ENCODE measurements at regions not wholly inside any gene's neighbourhood (a gene's known extent, or its start where the extent isn't known, plus 50 kb on each side); places are given as distances from the start of the nearest gene placed in this dataset.

DNA sequence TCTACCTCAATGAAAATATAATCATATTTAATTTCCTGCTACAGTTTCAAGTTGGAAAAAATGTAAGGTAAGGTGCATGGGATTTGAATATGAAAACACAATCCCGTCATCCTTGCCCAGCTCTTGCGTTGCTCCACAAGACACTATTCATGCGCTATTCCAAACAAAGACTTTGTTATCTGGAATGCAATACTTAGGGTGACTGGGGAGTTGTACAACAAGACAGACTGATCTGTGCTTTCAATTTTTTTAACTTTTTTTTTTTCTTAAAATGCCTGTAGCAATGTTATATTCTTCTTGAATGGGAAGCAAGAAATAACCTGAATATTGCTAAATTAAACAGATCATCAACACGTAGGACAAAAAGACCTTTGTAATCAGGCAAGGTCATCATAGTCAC lies 1077.2 kb downstream of the TTLL7 start:
- DNase-seq (ENCODE audit: low spot score) (no peak), FAIRE-seq (no peak)

DNA sequence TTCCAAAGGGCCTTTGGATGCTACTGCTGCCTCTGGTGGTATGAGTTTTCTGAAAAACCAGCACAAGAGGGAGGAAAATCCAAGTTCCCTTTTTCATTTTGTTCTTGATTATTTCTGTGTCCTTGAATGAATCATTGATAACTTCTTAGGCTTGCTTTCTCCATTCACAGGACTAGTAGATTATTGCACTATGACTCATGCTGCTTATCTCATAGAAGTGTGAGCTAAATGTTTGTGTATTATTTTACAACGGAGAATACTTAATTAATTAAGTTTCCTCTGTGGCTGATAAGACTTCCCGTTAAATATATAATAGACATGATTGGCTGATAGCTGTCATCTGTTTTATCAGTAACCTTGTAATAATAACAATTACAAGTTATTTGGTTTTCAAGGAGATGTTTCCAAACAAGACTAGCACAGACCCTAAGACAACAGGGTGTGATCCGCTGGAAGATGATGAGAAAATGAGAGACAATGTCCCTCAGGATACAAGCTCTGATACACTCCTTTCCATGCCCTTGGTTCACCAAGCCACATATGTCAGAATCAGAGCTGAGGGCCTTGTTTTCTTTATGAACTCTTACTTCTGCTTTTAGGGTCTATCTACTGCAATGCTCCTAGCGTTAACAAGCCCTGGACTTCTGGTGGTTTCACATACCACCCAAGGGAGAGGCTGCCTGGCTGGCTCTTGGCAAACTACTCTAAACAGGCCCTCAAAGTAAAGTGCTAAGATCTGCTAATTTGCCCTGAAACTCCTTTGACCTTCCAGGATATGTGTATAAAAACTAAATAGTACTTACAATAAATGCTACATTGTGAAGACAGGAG lies 1078.3 kb downstream of the TTLL7 start:
- DNase-seq (ENCODE audit: low spot score) (no peak), FAIRE-seq (no peak)

DNA sequence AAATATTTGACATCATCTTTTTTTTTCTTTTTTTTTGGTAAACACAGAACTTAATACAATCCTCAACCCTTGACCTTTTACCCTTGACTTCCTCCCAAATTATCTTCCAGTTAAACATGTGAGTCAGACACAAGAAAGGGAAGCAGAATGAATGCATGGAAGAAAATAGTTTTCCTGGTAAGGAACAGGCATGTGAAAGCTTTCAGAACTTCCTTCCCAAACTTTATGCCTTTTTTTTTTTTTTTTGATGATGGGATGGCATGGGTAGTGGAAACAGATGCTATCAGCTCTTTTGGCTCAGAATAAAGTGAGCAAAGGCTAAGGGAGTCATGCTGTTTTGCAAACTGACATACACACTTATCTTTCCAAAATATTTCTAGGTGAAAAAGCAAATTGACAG lies 1079.1 kb downstream of the TTLL7 start:
- no peak for FAIRE-seq

DNA sequence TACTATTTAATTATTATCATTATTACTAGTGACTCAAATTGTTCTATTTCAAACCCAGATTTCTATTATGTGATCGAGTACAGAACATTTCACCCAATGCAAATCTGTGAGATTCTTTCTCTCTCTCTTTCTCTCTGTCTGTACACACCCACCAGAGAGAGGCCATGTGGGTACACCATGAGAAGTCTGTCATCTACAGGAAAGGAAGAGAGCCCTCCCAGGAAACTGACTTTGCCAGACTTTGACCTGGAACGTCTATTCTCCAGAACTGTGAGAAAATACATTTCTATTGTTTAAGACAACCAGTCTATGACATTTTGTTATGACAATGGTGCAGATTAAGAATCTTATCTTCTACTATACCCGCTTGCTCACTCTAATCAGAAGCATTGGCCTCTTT lies 1091.6 kb downstream of the TTLL7 start:
- DNase-seq (ENCODE audit: low spot score) (no peak), FAIRE-seq (no peak)

More for the DNA sequence above, 1079.1 kb downstream of the TTLL7 start:
- no peak for DNase-seq (ENCODE audit: low spot score)

DNA sequence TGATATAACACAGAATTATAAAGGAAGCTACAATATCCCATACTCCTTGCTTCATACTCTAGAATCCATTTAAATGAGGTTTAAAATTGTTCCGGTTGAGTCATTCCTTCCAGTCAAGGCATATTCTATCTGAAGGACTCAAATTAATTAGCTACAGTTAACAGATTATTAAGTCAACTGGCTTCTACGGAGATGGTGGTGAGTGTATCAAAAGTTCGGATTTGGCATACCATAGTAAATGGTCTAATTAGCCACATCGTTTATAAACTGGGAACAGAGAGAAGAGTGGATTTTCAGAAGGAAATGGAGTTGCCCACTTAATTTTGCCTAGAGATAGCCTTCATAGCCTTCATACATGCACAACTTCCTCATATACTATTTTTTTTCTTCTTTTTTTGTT lies 1095.3 kb downstream of the TTLL7 start:
- DNase-seq (ENCODE audit: low spot score), result no peak
- no peak for FAIRE-seq

DNA sequence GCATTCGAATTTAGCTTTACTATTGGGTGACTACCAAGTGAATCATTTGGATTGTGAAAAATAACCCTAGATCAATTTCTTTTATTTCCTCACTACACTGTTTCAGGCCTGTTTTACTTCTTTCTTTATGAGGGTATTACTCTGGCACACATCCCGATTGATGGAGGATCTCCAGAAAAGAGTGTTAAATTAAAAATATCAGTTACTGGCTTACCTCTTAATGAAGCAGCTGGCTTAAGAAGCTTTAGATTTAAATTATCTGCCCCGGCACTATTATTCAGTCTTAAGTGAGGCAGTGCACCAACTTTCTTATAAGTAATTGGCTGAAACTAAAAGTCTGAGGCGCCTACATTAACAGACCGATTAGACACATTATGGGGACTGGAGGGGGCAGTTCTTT lies 1097.4 kb downstream of the TTLL7 start:
- DNase-seq (ENCODE audit: low spot score) (no peak), FAIRE-seq (no peak)

DNA sequence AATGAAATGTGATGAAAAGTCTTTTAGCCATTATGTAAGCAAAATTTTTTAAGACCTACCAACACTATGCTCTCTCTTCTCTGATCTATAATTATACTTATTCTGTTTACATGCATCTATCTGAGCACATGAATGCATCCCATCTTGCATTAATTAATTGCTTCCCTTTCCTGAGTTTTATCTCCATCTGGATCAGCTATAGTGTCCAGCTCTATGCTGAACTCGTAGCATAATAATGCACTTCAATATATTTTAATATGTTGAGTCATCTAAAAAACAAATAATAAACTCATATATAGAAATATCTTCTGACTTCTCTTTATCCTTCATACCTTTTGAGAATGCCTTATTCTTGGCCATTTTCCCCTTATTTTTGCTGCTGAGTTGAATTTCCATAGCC lies 1097.8 kb downstream of the TTLL7 start:
- FAIRE-seq, result no peak

DNA sequence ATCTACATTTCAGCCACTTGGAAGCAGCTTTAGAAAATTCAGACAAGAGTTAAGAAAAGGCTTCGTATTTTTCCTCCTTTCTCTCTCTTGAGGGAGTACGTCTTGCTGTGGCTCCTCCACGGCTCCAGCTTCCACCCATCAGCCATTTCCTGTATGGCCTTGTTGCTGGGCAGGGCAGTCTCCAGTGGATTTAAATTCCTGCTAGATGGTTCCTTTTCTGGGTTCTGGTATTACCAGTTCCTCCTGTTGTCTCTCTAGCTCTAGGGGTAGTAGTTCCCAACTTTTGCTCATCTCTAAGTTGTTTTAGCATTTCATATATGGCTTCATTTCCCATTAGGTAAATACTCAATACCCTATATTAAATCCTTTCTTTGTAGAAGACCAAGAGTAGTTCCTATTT lies 1098.3 kb downstream of the ADGRL2 start:
- FAIRE-seq, result no peak
- DNase-seq (ENCODE audit: low spot score), result no peak

More for the DNA sequence above, 1097.8 kb downstream of the TTLL7 start:
- DNase-seq (ENCODE audit: low spot score), result no peak

DNA sequence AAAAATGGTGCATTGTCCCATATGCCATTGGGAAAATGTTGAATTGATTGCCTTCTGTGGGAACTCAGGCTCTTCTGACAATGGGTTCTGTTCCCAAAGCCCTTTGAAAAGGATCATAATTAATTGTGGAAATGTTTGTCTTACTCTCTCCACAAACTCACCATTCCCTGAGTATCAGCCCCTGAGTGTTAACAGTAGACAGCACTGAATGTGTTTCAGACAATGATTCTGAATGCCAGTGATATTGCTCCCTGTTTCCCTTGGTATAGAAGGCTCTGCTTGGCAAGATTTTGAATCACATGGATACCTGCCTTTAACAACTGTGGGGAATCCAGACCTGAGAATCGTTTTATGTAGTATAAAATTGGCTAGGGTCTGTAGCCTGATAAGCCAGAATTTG lies 1096.8 kb downstream of the ADGRL2 start:
- no peak for FAIRE-seq

DNA sequence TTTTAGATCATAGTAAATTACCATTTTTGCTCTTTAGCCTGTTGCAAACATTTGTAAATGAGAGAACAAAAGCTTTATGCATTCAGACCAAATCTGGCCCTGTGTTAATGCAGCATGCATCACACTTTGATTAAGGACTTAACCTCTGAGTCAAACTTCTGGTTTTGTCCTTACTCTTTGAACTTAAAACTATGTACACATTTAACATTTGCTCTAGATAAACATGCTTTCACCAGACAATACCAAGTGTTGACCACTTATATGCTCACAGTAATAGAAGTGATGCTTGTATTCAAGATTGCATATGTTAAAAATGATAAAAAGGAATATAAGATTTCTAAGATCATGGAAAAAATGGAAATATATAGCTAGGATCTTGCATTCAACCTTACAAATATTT lies 1095.3 kb downstream of the ADGRL2 start:
- FAIRE-seq, result no peak

More for the DNA sequence above, 1096.8 kb downstream of the ADGRL2 start:
- DNase-seq (ENCODE audit: low spot score), result no peak

DNA sequence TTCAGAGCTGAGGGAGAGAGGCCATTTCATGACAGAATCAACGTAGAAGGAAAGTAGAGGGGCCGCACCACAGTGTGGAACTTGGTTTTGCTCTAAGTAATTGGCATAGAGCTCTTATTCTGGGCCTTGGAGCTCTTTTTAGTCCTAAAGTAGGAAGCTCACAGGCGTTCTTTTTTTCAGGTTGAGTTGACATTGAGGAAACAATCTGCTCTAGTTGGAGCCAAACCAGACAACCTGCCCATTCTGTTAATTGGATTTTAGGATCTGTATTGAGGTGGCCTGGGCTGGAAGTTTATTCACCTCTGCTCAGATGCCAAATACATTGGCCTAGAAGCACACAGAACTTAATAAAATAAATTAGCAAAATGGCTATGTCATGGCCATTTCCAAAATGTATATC lies 1093.9 kb downstream of the ADGRL2 start:
- no peak for FAIRE-seq
- DNase-seq (ENCODE audit: low spot score), result no peak

More for the DNA sequence above, 1095.3 kb downstream of the ADGRL2 start:
- no peak for DNase-seq (ENCODE audit: low spot score)

DNA sequence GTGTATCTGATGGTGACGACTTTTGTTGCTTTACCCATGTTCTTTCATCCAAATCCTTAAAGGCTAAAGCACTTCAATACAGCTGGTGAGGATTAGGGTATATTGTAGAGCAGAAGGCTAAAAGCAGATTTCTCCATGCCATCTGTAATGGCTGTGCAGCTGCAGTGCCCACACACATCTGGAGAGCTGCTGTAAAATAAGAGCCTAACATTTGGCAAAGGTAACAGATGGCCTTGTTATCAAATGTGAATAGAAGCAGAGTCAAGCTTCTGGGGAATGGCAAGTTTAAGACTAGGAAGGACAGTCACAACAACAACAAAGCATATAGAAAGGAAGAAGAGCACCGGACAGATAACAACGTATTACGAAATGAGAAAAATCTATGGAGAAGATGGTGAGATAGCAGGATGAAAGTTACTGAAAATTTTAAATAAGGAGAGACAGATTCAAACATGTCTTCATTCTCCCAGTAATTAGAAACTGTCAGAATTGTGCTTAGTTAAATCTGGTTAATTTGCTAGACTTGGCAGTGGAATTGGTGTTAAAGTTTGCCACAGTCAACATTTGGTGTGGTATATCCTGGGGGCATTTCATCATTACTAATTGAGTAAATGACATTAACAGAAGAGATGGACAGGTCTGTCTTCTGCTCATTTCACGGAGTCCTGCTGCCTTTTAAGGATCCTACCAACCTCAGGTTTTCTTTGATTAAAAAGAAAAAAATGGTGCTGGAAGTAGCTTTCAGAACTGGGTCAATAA lies 1093.2 kb downstream of the ADGRL2 start:
- DNase-seq (ENCODE audit: low spot score) (no peak), FAIRE-seq (no peak)

DNA sequence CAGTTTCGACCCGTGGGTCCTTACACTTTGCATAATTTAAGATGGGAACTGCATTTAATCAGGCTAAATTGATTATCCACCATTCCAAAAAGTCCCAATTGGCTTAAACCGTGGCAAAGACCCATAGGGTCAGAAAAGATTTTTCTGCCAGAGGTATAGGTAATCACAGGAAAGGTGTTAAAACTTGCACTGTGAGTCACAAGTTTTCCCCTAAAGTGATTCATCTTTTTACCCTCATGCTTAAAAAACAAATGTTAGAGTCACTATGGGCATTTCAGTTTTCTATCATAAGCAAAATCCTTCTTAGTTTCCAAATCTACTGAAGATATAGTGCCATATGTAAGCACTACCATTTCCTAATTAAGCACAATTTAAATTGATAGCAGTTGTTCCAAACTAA lies 1079.8 kb downstream of the ADGRL2 start:
- no peak for DNase-seq (ENCODE audit: low spot score)
- FAIRE-seq, result no peak

DNA sequence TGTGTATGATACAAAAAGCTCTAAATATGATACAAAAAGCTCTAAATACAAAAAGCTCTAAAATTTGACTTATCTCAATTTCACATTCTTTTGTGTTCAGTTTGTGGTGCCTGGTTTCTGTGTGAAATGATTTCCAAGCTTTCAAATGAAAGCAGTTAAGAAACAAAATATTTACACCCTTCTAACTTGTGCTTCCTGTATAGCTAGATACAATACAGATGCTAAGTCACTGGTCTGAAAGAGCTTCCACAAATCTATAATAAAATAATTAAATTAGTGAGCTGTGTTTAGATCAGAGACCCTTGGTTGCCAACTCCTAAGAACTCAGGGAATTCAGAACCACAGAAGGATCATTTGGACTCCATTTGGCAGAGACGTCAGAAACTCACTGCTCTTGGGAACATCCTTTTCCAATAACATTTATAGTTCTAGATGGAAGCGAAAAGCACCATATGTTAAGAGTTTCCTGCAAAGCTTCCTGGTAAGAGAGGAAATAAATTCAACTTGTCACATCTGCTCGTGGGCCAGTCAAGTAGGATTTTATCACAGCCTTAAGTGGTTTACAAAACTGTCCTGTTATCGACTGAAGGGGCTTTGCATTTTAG lies 1079.1 kb downstream of the ADGRL2 start:
- FAIRE-seq, result no peak

DNA sequence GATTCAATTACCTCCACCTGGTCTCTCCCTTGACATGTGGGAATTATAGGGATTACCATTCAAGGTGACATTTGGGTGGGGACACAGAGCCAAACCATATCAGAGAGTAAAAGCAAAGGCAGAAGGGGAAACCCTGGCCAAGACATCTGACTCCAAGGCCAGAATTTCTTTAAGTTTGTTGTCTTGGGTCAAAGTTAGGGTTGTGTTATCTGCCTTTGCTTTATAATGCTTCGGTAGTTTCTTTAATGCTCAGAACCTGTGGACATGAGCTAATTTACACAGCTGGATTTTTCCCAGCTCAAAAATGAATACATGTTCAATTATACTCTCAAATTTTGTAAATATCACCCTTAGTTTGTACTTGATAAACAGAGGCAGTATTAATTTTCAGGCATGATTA lies 1074.4 kb downstream of the ADGRL2 start:
- FAIRE-seq, result no peak
- DNase-seq (ENCODE audit: low spot score), result no peak

More for the DNA sequence above, 1079.1 kb downstream of the ADGRL2 start:
- no peak for DNase-seq (ENCODE audit: low spot score)

DNA sequence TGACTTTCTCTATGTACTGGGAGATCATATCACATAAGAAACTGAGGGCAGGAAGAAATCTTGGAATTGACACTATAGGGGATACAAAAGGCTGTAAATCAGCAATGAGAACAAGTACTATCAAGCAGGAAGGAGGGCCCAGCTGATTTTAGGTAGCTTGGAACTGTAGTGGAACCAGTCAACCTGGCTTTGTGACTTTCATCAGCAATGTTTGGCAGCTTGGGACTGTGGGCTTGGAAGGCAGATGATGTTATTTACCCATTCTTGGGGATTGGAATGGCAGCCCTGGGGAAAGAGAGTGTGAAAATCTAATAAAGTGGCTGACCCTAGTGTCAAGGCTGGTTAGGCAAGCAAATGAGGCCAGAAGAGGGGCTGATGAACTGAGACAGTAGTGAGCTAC lies 1073.3 kb downstream of the ADGRL2 start:
- FAIRE-seq, result no peak
- no peak for DNase-seq (ENCODE audit: low spot score)

DNA sequence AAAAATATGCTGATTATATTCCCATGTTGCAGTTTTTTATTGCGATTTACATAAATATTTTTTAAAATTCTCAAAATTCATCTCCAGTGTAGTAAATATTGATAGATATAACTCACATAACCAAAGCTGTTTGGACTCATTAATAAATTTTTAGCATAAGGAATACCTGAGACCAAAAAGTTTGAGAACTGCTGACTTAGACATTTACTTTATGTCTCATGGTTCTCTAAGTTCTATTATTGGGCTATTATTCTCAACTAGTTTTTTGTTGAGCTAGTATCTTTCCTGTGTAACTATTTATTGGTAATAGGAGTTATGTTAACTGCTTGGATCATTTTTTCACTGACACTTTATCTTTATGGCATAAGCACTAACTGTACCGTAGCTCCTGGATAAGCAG lies 1069.6 kb downstream of the ADGRL2 start:
- DNase-seq (ENCODE audit: low spot score) (no peak), FAIRE-seq (no peak)

DNA sequence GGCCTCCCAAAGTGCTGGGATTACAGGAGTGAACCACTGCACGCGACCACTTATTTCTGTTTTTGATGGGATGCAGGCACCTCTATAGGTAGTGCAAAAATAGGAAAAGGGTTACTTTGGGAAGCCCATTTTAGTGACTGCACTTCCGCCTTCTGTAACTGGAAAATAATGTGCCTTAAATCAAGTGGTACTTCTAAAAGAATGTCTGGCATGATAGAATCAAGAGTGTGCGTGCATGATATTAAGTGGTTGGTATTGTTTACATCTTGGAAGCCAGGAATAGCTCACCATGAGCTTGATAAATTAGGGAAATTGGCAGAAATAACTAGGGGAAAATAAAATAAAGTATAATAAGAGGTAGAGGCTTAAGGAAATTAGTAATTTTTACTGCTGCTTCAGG lies 1067.0 kb downstream of the ADGRL2 start:
- no peak for DNase-seq (ENCODE audit: low spot score)
- no peak for FAIRE-seq

DNA sequence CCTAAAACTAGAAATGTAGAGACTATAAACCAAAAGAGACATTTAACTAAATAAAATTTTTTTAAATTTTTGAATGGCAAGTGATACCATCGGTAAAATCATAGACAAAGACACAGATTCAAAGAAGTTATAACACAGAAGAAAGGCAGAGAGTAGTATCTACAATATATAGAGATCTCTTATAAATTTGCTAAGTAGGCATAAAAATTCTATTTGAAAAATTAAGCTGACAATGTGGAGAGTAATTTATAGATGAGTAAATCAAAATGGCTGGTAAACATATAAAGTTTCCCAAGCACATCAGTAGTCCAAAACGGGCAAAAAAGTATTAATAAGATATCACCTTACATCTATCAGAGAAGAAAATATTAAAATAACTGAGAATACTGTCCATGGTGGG lies 1061.0 kb downstream of the ADGRL2 start:
- FAIRE-seq, result no peak

DNA sequence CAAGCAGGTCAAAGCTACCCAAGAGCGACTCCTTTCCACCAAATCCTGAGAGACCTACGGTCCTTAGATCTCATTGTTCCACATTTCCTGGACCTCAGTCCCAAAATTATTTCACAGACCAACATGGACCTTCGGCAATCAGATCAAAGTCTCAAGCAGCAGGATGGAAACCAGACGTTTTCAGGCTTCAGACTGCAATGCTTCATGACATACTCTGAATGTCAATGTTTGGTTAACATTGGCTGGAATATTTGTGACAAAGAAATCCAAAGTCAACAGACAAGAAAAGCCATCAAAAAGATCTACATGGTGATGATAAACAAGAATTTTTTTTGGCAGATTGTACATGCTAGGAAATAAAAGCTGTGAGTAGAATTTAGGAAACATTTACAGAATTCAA lies 1057.3 kb downstream of the ADGRL2 start:
- DNase-seq (ENCODE audit: low spot score), result no peak
- FAIRE-seq, result no peak

More for the DNA sequence above, 1061.0 kb downstream of the ADGRL2 start:
- no peak for DNase-seq (ENCODE audit: low spot score)

DNA sequence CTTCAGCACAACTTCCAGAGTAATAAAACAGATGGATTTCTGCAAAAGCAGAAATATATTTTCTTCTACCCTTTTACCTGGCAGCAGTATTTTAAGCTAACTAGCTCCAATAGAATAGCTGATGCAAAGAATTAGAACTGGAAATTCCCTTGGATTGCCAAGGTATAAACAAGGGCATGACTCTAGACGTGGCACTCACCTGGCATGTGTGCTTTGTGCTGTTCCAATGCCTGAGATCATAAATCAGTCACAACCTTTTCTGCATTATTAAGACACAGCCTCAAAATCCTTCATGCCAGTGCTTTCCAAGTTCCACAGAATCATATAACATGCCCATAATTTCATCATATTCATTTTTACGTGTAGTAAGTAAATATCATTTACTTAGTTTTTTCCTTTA lies 1048.7 kb downstream of the ADGRL2 start:
- no peak for FAIRE-seq
- DNase-seq (ENCODE audit: low spot score), result no peak

DNA sequence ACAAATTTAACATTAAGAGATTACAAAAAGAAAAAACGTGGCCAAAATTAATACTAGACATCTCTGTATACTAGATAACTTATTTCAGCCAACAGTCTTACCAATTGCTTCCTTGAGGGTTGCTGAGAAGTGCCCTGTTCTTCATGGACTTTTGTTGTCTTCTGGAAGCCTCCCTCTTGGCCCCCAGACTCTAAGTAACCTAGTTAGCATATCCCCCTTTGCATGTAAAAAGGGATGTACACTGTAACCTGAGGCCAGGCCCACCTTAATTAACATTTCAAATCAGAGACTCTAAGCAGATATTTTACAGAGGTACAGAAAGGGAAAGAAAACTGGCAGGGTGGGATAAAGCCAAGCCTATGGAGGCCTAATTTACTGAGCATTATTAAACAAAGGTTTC lies 1047.3 kb downstream of the ADGRL2 start:
- DNase-seq (ENCODE audit: low spot score) (no peak), FAIRE-seq (no peak)

Data from RCC 7860 (cell line).